ENCODE measurements at regions not wholly inside any gene's neighbourhood (a gene's known extent, or its start where the extent isn't known, plus 50 kb on each side); places are given as distances from the start of the nearest gene placed in this dataset.
"Not testable (repeated sequence)": the region's sequence is repeated elsewhere in the genome, so short reads cannot be mapped to it uniquely, and the experiment has no call there.

GRCh38 chr5:12870872-12871539 lies 966.8 kb upstream of the CTNND2 start:
- Histone ChIP-seq H3K4me1 (ENCODE audit: control insufficient read depth, insufficient read depth, low read length, unreplicated experiment) (no peaks in the 10 kb centered on the region), H3K27ac (ENCODE audit: low read depth, low read length) (no peak overlapping the region), H3K4me3 (ENCODE audit: low read depth, low read length) (no peak overlapping the region), H3K79me2 (ENCODE audit: control insufficient read depth, insufficient read depth, low read length, unreplicated experiment) (no peaks in the 10 kb centered on the region), H2AFZ (ENCODE audit: low read length, unreplicated experiment) (no peak overlapping the region), H3K36me3 (ENCODE audit: insufficient read depth, low read length) (no peaks in the 10 kb centered on the region), H3K27me3 (ENCODE audit: insufficient read depth, low read length) (no peaks in the 10 kb centered on the region)

GRCh38 chr5:12865529-12865928 lies 961.3 kb upstream of the CTNND2 start:
- H3K27ac ChIP-seq (ENCODE audit: low read depth, low read length), result no peak overlapping the region
- no peak overlapping the region for H3K4me3 ChIP-seq (ENCODE audit: low read depth, low read length)
- H2AFZ ChIP-seq (ENCODE audit: low read length, unreplicated experiment), result no peak overlapping the region
- H3K4me1 ChIP-seq (ENCODE audit: control insufficient read depth, insufficient read depth, low read length, unreplicated experiment), result no peaks in the 10 kb centered on the region
- H3K27me3 ChIP-seq (ENCODE audit: insufficient read depth, low read length), result no peaks in the 10 kb centered on the region
- no peaks in the 10 kb centered on the region for H3K36me3 ChIP-seq (ENCODE audit: insufficient read depth, low read length)
- H3K79me2 ChIP-seq (ENCODE audit: control insufficient read depth, insufficient read depth, low read length, unreplicated experiment), result no peaks in the 10 kb centered on the region

DNA sequence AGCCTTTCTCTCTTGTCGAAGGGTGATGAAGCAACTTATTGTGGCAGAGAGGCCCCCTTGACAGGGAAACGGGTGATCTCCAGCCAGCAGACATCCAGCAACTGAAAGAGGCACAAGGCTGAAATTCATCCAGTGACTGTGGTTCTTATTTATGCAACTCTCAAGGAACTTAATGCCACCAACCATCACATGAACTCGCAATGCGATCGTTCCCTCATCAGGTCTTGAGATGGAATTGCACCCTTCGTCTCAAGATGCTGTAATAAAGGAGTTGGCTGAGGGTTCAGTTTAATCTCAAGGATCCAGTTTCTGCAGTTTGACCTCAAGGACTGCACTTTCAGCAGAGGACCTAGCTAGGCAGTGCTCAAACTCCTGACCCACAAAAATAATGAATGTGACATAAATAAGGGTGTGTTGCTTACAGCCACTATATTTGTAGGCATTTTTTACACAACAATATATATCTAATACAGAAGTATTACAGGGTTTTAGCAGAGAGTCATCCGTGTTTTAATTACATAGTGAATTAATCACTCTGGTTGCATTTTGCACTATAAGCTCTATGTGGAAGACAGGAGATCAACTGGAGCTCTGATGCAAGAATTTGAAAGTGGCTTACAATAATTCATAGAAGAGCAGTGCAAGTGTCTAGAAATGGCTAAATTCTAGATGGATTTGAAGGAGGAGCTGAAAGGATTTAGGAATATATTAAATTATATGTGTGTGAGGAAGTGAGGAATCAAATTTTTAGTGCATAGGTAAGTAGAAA lies 957.8 kb upstream of the CTNND2 start:
- Histone ChIP-seq H2AFZ (ENCODE audit: low read length, unreplicated experiment) (no peak overlapping the region), H3K4me1 (ENCODE audit: control insufficient read depth, insufficient read depth, low read length, unreplicated experiment) (no peaks in the 10 kb centered on the region), H3K79me2 (ENCODE audit: control insufficient read depth, insufficient read depth, low read length, unreplicated experiment) (no peaks in the 10 kb centered on the region), H3K27me3 (ENCODE audit: insufficient read depth, low read length) (no peaks in the 10 kb centered on the region), H3K4me3 (ENCODE audit: low read depth, low read length) (no peak overlapping the region), H3K36me3 (ENCODE audit: insufficient read depth, low read length) (no peaks in the 10 kb centered on the region), H3K27ac (ENCODE audit: low read depth, low read length) (no peak overlapping the region)

- not testable (repeated sequence) for H3K79me2 ChIP-seq (ENCODE audit: control insufficient read depth, insufficient read depth, low read length, unreplicated experiment); H3K27me3 ChIP-seq (ENCODE audit: insufficient read depth, low read length); H3K4me1 ChIP-seq (ENCODE audit: control insufficient read depth, insufficient read depth, low read length, unreplicated experiment); H3K36me3 ChIP-seq (ENCODE audit: insufficient read depth, low read length); H2AFZ ChIP-seq (ENCODE audit: low read length, unreplicated experiment); H3K4me3 ChIP-seq (ENCODE audit: low read depth, low read length); H3K27ac ChIP-seq (ENCODE audit: low read depth, low read length)
Observed at GRCh38 chr5:12856105-12856504, 951.9 kb upstream of the CTNND2 start.

DNA sequence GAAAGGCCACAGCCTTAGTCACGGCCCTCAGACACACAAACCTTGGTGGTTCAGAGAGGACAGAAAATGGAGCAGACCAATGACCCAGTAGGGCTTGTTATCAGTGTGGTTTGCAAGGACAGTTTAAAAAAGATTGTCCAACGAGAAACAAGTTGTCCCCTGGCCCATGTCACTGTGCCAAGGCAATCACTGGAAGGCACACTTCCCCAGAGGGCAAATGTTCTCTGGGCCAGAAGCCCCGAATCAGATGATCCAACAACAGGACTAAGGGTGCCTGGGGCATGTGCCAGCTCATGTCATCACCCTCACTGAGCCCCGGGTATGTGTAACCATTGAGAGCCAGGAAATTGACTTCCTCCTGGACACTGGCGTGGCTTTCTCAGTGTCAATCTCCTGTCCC lies 950.1 kb upstream of the CTNND2 start:
- Histone ChIP-seq H3K27me3 (ENCODE audit: insufficient read depth, low read length) (no peaks in the 10 kb centered on the region), H3K27ac (ENCODE audit: low read depth, low read length) (no peak overlapping the region), H3K4me1 (ENCODE audit: control insufficient read depth, insufficient read depth, low read length, unreplicated experiment) (no peaks in the 10 kb centered on the region), H3K4me3 (ENCODE audit: low read depth, low read length) (no peak overlapping the region), H3K79me2 (ENCODE audit: control insufficient read depth, insufficient read depth, low read length, unreplicated experiment) (no peaks in the 10 kb centered on the region), H3K36me3 (ENCODE audit: insufficient read depth, low read length) (no peaks in the 10 kb centered on the region), H2AFZ (ENCODE audit: low read length, unreplicated experiment) (no peak overlapping the region)

- no peaks in the 10 kb centered on the region for H3K27me3 ChIP-seq (ENCODE audit: insufficient read depth, low read length)
- H3K4me3 ChIP-seq (ENCODE audit: low read depth, low read length), result no peak overlapping the region
- H3K36me3 ChIP-seq (ENCODE audit: insufficient read depth, low read length), result no peaks in the 10 kb centered on the region
- H3K27ac ChIP-seq (ENCODE audit: low read depth, low read length), result no peak overlapping the region
- no peaks in the 10 kb centered on the region for H3K79me2 ChIP-seq (ENCODE audit: control insufficient read depth, insufficient read depth, low read length, unreplicated experiment)
- no peak overlapping the region for H2AFZ ChIP-seq (ENCODE audit: low read length, unreplicated experiment)
- H3K4me1 ChIP-seq (ENCODE audit: control insufficient read depth, insufficient read depth, low read length, unreplicated experiment), result no peaks in the 10 kb centered on the region
Observed at GRCh38 chr5:12851761-12852160, 947.5 kb upstream of the CTNND2 start.

DNA sequence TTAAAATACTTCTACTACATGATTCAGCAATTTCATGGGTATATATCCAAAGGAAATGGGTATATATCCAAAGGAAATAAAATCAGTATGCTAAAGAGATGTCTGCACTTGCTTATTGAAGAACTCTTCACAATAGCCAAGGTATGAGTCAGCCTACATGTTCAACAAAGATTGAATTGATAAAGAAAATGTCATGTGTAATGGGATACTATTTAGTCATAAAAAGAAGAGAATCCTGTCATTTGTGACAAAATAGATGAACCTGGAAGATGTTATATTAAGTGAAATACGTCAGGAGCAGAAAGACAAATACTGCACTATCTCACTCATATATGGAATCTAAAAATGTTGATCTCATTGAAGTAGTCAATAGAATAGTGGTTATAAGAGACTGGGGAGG lies 944.5 kb upstream of the CTNND2 start:
- Histone ChIP-seq H3K36me3 (ENCODE audit: insufficient read depth, low read length) (no peaks in the 10 kb centered on the region), H2AFZ (ENCODE audit: low read length, unreplicated experiment) (no peak overlapping the region), H3K27ac (ENCODE audit: low read depth, low read length) (no peak overlapping the region), H3K4me3 (ENCODE audit: low read depth, low read length) (no peak overlapping the region), H3K79me2 (ENCODE audit: control insufficient read depth, insufficient read depth, low read length, unreplicated experiment) (no peaks in the 10 kb centered on the region), H3K4me1 (ENCODE audit: control insufficient read depth, insufficient read depth, low read length, unreplicated experiment) (no peaks in the 10 kb centered on the region), H3K27me3 (ENCODE audit: insufficient read depth, low read length) (no peaks in the 10 kb centered on the region)

DNA sequence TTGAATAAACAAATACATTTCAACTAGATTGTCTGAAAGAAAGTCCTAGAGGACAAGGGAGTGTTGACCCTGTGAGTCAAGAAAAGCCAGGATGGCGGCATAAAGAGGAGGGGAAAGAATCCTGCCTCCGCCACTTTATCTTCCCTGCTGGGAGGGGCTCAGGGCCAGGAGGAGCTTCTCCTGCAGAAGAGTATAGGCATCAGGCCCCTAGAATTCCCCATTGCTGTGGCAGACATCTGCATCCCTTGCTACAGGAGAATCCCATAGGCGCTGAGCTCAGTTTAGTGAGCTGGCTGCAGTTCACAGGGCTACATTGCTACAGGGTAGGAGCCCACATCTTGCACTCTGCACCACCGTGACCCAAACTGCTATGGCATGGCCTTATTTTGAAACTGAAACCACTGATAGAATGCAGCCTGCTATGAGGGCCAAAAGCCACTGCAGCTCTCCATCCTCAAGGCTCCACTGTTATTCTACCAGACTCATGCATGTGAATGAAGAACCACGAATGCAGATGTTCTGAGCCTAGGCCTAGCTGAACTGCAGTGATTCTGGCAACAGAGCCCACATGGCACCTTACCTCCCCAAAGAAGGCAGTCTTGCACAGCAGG lies 941.4 kb upstream of the CTNND2 start:
- Histone ChIP-seq H3K4me1 (ENCODE audit: control insufficient read depth, insufficient read depth, low read length, unreplicated experiment) (no peaks in the 10 kb centered on the region), H2AFZ (ENCODE audit: low read length, unreplicated experiment) (no peak overlapping the region), H3K27ac (ENCODE audit: low read depth, low read length) (no peak overlapping the region), H3K4me3 (ENCODE audit: low read depth, low read length) (no peak overlapping the region), H3K27me3 (ENCODE audit: insufficient read depth, low read length) (no peaks in the 10 kb centered on the region), H3K36me3 (ENCODE audit: insufficient read depth, low read length) (no peaks in the 10 kb centered on the region), H3K79me2 (ENCODE audit: control insufficient read depth, insufficient read depth, low read length, unreplicated experiment) (no peaks in the 10 kb centered on the region)

DNA sequence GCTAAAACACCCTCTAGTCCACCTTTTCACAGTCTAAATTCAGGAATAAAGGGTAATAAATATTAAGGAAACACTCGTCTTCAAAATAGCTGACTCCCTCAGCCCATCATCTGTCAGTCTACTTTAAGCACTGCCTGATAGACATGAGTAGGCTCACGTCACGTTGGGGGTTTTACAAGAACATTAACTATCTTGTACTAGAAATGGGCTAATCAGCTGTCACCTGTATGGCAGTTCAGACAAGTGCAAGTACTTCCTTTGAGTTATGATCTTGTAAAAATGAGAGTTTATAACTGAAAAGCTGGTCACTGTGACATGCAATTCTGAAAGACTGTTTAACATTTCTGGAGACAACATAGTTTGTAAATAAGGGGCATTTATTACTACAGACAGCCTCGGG lies 936.7 kb upstream of the CTNND2 start:
- Histone ChIP-seq H3K27ac (ENCODE audit: low read depth, low read length) (no peak overlapping the region), H3K4me3 (ENCODE audit: low read depth, low read length) (no peak overlapping the region), H3K79me2 (ENCODE audit: control insufficient read depth, insufficient read depth, low read length, unreplicated experiment) (no peaks in the 10 kb centered on the region), H3K36me3 (ENCODE audit: insufficient read depth, low read length) (no peaks in the 10 kb centered on the region), H3K4me1 (ENCODE audit: control insufficient read depth, insufficient read depth, low read length, unreplicated experiment) (no peaks in the 10 kb centered on the region), H2AFZ (ENCODE audit: low read length, unreplicated experiment) (no peak overlapping the region), H3K27me3 (ENCODE audit: insufficient read depth, low read length) (no peaks in the 10 kb centered on the region)

- Histone ChIP-seq H3K27me3 (ENCODE audit: insufficient read depth, low read length) (no peaks in the 10 kb centered on the region), H2AFZ (ENCODE audit: low read length, unreplicated experiment) (no peak overlapping the region), H3K36me3 (ENCODE audit: insufficient read depth, low read length) (no peaks in the 10 kb centered on the region), H3K4me1 (ENCODE audit: control insufficient read depth, insufficient read depth, low read length, unreplicated experiment) (no peaks in the 10 kb centered on the region), H3K4me3 (ENCODE audit: low read depth, low read length) (no peak overlapping the region), H3K79me2 (ENCODE audit: control insufficient read depth, insufficient read depth, low read length, unreplicated experiment) (no peaks in the 10 kb centered on the region), H3K27ac (ENCODE audit: low read depth, low read length) (no peak overlapping the region)
Observed at GRCh38 chr5:12837592-12837991, 933.3 kb upstream of the CTNND2 start.

DNA sequence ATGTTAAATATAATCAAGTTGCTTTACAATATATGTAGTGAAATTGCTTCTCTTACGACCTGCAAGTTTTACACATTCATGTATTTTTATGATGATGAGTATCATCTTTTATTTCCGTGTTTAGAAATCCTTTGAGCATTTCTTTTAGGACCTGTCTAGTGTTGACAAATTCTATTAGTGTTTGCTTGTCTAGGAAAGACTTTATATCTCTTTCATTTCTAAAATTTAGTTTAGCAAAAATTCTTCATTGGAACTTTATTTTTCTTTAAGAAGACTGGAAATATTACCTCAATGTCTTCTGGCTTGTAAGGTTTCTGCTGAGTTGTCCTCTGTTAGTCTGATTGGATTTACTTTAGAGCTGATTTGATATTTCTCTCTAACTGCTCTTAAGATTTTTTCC lies 920.9 kb upstream of the CTNND2 start:
- Histone ChIP-seq H3K79me2 (ENCODE audit: control insufficient read depth, insufficient read depth, low read length, unreplicated experiment) (no peaks in the 10 kb centered on the region), H3K27me3 (ENCODE audit: insufficient read depth, low read length) (no peaks in the 10 kb centered on the region), H3K4me1 (ENCODE audit: control insufficient read depth, insufficient read depth, low read length, unreplicated experiment) (no peaks in the 10 kb centered on the region), H3K4me3 (ENCODE audit: low read depth, low read length) (no peak overlapping the region), H3K36me3 (ENCODE audit: insufficient read depth, low read length) (no peaks in the 10 kb centered on the region), H3K27ac (ENCODE audit: low read depth, low read length) (no peak overlapping the region), H2AFZ (ENCODE audit: low read length, unreplicated experiment) (no peak overlapping the region)

All from ACC112 (cell line).